ENCODE measurements at regions not wholly inside any gene's neighbourhood (a gene's known extent, or its start where the extent isn't known, plus 50 kb on each side); places are given as distances from the start of the nearest gene placed in this dataset.

GRCh38 chr10:109696462-109696861 is 226.8 kb downstream of the XPNPEP1 start:
- DNase-seq = no peak
- WGBS (ENCODE audit: insufficient coverage) = 100% methylated on average over 1 of the region's 2 CpGs
- POLR2A ChIA-PET = no interaction called here
- H3K27ac ChIP-seq (ENCODE audit: insufficient read depth in 1 of 2, low read depth in 1 of 2, low read length in 2 of 2, poor library complexity in 1 of 2, severe bottlenecking in 2 of 2) = no peak overlapping the region
- H3K36me3 ChIP-seq (ENCODE audit: control insufficient read depth in 4 of 4, insufficient read depth in 4 of 4, low read length in 3 of 4) = no peaks in the 10 kb centered on the region
- no peaks in the 10 kb centered on the region for H3K4me1 ChIP-seq (ENCODE audit: control extremely low read depth in 1 of 4, control insufficient read depth in 4 of 4, insufficient read depth in 4 of 4, low read length in 3 of 4)
- H3K4me3 ChIP-seq (ENCODE audit: control insufficient read depth in 1 of 7, extremely low read depth in 1 of 7, insufficient read depth in 4 of 7, low read depth in 2 of 7, low read length in 6 of 7) = no peak overlapping the region
- H3K27me3 ChIP-seq (replicated peaks in 2 of 5; ENCODE audit: control insufficient read depth in 4 of 5, insufficient read depth in 5 of 5, low read length in 4 of 5) = no peaks in the 10 kb centered on the region
- H3K9me3 ChIP-seq (ENCODE audit: control extremely low read depth in 1 of 5, control insufficient read depth in 4 of 5, insufficient read depth in 2 of 5, low read depth in 1 of 5, low read length in 4 of 5) = no peaks in the 10 kb centered on the region
- CTCF ChIA-PET = no interaction called here

GRCh38 chr10:109695988-109696387 is 227.3 kb downstream of the XPNPEP1 start:
- Histone ChIP-seq H3K36me3 (ENCODE audit: control insufficient read depth in 4 of 4, insufficient read depth in 4 of 4, low read length in 3 of 4) (no peaks in the 10 kb centered on the region), H3K27me3 (replicated peaks in 2 of 5; ENCODE audit: control insufficient read depth in 4 of 5, insufficient read depth in 5 of 5, low read length in 4 of 5) (no peaks in the 10 kb centered on the region), H3K9me3 (ENCODE audit: control extremely low read depth in 1 of 5, control insufficient read depth in 4 of 5, insufficient read depth in 2 of 5, low read depth in 1 of 5, low read length in 4 of 5) (no peaks in the 10 kb centered on the region), H3K4me1 (ENCODE audit: control extremely low read depth in 1 of 4, control insufficient read depth in 4 of 4, insufficient read depth in 4 of 4, low read length in 3 of 4) (no peaks in the 10 kb centered on the region), H3K4me3 (ENCODE audit: control insufficient read depth in 1 of 7, extremely low read depth in 1 of 7, insufficient read depth in 4 of 7, low read depth in 2 of 7, low read length in 6 of 7) (no peak overlapping the region), H3K27ac (ENCODE audit: insufficient read depth in 1 of 2, low read depth in 1 of 2, low read length in 2 of 2, poor library complexity in 1 of 2, severe bottlenecking in 2 of 2) (no peak overlapping the region)
- ChIA-PET CTCF (no interaction called here), POLR2A (no interaction called here)
- no peak for DNase-seq

GRCh38 chr10:109689785-109690184 is 233.5 kb downstream of the XPNPEP1 start:
- Histone ChIP-seq H3K4me3 (ENCODE audit: control insufficient read depth in 1 of 7, extremely low read depth in 1 of 7, insufficient read depth in 4 of 7, low read depth in 2 of 7, low read length in 6 of 7) (no peak overlapping the region), H3K27me3 (replicated peaks in 2 of 5; ENCODE audit: control insufficient read depth in 4 of 5, insufficient read depth in 5 of 5, low read length in 4 of 5) (no peaks in the 10 kb centered on the region), H3K4me1 (ENCODE audit: control extremely low read depth in 1 of 4, control insufficient read depth in 4 of 4, insufficient read depth in 4 of 4, low read length in 3 of 4) (no peaks in the 10 kb centered on the region), H3K27ac (ENCODE audit: insufficient read depth in 1 of 2, low read depth in 1 of 2, low read length in 2 of 2, poor library complexity in 1 of 2, severe bottlenecking in 2 of 2) (no peak overlapping the region), H3K36me3 (ENCODE audit: control insufficient read depth in 4 of 4, insufficient read depth in 4 of 4, low read length in 3 of 4) (no peaks in the 10 kb centered on the region), H3K9me3 (ENCODE audit: control extremely low read depth in 1 of 5, control insufficient read depth in 4 of 5, insufficient read depth in 2 of 5, low read depth in 1 of 5, low read length in 4 of 5) (peaks cover 0 to 3% (median 0%) of the 10 kb centered on the region in 5 experiments)
- no CpG with 5 or more reads among the region's 1 CpG for WGBS (ENCODE audit: insufficient coverage)
- ChIA-PET POLR2A (no interaction called here), CTCF (no interaction called here)
- DNase-seq = no peak

GRCh38 chr10:109679478-109679877 is 243.8 kb downstream of the XPNPEP1 start:
- no peaks in the 10 kb centered on the region for H3K36me3 ChIP-seq (ENCODE audit: control insufficient read depth in 4 of 4, insufficient read depth in 4 of 4, low read length in 3 of 4)
- H3K4me1 ChIP-seq (ENCODE audit: control extremely low read depth in 1 of 4, control insufficient read depth in 4 of 4, insufficient read depth in 4 of 4, low read length in 3 of 4) = no peaks in the 10 kb centered on the region
- ChIA-PET CTCF (no interaction called here), POLR2A (no interaction called here)
- DNase-seq = no peak
- no peak overlapping the region for H3K4me3 ChIP-seq (ENCODE audit: control insufficient read depth in 1 of 7, extremely low read depth in 1 of 7, insufficient read depth in 4 of 7, low read depth in 2 of 7, low read length in 6 of 7)
- no peak overlapping the region for H3K27ac ChIP-seq (ENCODE audit: insufficient read depth in 1 of 2, low read depth in 1 of 2, low read length in 2 of 2, poor library complexity in 1 of 2, severe bottlenecking in 2 of 2)
- H3K27me3 ChIP-seq (replicated peaks in 2 of 5; ENCODE audit: control insufficient read depth in 4 of 5, insufficient read depth in 5 of 5, low read length in 4 of 5) = no peaks in the 10 kb centered on the region
- H3K9me3 ChIP-seq (ENCODE audit: control extremely low read depth in 1 of 5, control insufficient read depth in 4 of 5, insufficient read depth in 2 of 5, low read depth in 1 of 5, low read length in 4 of 5) = no peaks in the 10 kb centered on the region

- no peak for DNase-seq
- WGBS (ENCODE audit: insufficient coverage) = no CpG with 5 or more reads among the region's 1 CpG
- H3K9me3 ChIP-seq (ENCODE audit: control extremely low read depth in 1 of 5, control insufficient read depth in 4 of 5, insufficient read depth in 2 of 5, low read depth in 1 of 5, low read length in 4 of 5) = no peaks in the 10 kb centered on the region
- no peak overlapping the region for H3K4me3 ChIP-seq (ENCODE audit: control insufficient read depth in 1 of 7, extremely low read depth in 1 of 7, insufficient read depth in 4 of 7, low read depth in 2 of 7, low read length in 6 of 7)
- no peaks in the 10 kb centered on the region for H3K27me3 ChIP-seq (replicated peaks in 2 of 5; ENCODE audit: control insufficient read depth in 4 of 5, insufficient read depth in 5 of 5, low read length in 4 of 5)
- ChIA-PET CTCF (no interaction called here), POLR2A (no interaction called here)
- no peaks in the 10 kb centered on the region for H3K4me1 ChIP-seq (ENCODE audit: control extremely low read depth in 1 of 4, control insufficient read depth in 4 of 4, insufficient read depth in 4 of 4, low read length in 3 of 4)
- no peaks in the 10 kb centered on the region for H3K36me3 ChIP-seq (ENCODE audit: control insufficient read depth in 4 of 4, insufficient read depth in 4 of 4, low read length in 3 of 4)
- no peak overlapping the region for H3K27ac ChIP-seq (ENCODE audit: insufficient read depth in 1 of 2, low read depth in 1 of 2, low read length in 2 of 2, poor library complexity in 1 of 2, severe bottlenecking in 2 of 2)
Observed at GRCh38 chr10:109678857-109679256, 244.5 kb downstream of the XPNPEP1 start.

GRCh38 chr10:109676703-109677102 is 246.6 kb downstream of the XPNPEP1 start:
- H3K36me3 ChIP-seq (ENCODE audit: control insufficient read depth in 4 of 4, insufficient read depth in 4 of 4, low read length in 3 of 4) = no peaks in the 10 kb centered on the region
- H3K9me3 ChIP-seq (ENCODE audit: control extremely low read depth in 1 of 5, control insufficient read depth in 4 of 5, insufficient read depth in 2 of 5, low read depth in 1 of 5, low read length in 4 of 5) = no peaks in the 10 kb centered on the region
- CTCF ChIA-PET = no interaction called here
- no peaks in the 10 kb centered on the region for H3K4me1 ChIP-seq (ENCODE audit: control extremely low read depth in 1 of 4, control insufficient read depth in 4 of 4, insufficient read depth in 4 of 4, low read length in 3 of 4)
- DNase-seq = no peak
- POLR2A ChIA-PET = no interaction called here
- no peak overlapping the region for H3K4me3 ChIP-seq (ENCODE audit: control insufficient read depth in 1 of 7, extremely low read depth in 1 of 7, insufficient read depth in 4 of 7, low read depth in 2 of 7, low read length in 6 of 7)
- no peak overlapping the region for H3K27ac ChIP-seq (ENCODE audit: insufficient read depth in 1 of 2, low read depth in 1 of 2, low read length in 2 of 2, poor library complexity in 1 of 2, severe bottlenecking in 2 of 2)
- H3K27me3 ChIP-seq (replicated peaks in 2 of 5; ENCODE audit: control insufficient read depth in 4 of 5, insufficient read depth in 5 of 5, low read length in 4 of 5) = no peaks in the 10 kb centered on the region

- CTCF ChIA-PET = no interaction called here
- H3K36me3 ChIP-seq (ENCODE audit: control insufficient read depth in 4 of 4, insufficient read depth in 4 of 4, low read length in 3 of 4) = no peaks in the 10 kb centered on the region
- H3K4me3 ChIP-seq (ENCODE audit: control insufficient read depth in 1 of 7, extremely low read depth in 1 of 7, insufficient read depth in 4 of 7, low read depth in 2 of 7, low read length in 6 of 7) = no peak overlapping the region
- DNase-seq = no peak
- no peaks in the 10 kb centered on the region for H3K27me3 ChIP-seq (replicated peaks in 2 of 5; ENCODE audit: control insufficient read depth in 4 of 5, insufficient read depth in 5 of 5, low read length in 4 of 5)
- no peaks in the 10 kb centered on the region for H3K4me1 ChIP-seq (ENCODE audit: control extremely low read depth in 1 of 4, control insufficient read depth in 4 of 4, insufficient read depth in 4 of 4, low read length in 3 of 4)
- POLR2A ChIA-PET = no interaction called here
- no peak overlapping the region for H3K27ac ChIP-seq (ENCODE audit: insufficient read depth in 1 of 2, low read depth in 1 of 2, low read length in 2 of 2, poor library complexity in 1 of 2, severe bottlenecking in 2 of 2)
- peaks cover 0 to 4% (median 1%) of the 10 kb centered on the region in 5 experiments for H3K9me3 ChIP-seq (ENCODE audit: control extremely low read depth in 1 of 5, control insufficient read depth in 4 of 5, insufficient read depth in 2 of 5, low read depth in 1 of 5, low read length in 4 of 5)
Observed at GRCh38 chr10:109668703-109669102, 254.6 kb downstream of the XPNPEP1 start.

- DNase-seq = no peak
- no peaks in the 10 kb centered on the region for H3K4me1 ChIP-seq (ENCODE audit: control extremely low read depth in 1 of 4, control insufficient read depth in 4 of 4, insufficient read depth in 4 of 4, low read length in 3 of 4)
- peaks cover 0 to 9% (median 5%) of the 10 kb centered on the region in 5 experiments for H3K9me3 ChIP-seq (ENCODE audit: control extremely low read depth in 1 of 5, control insufficient read depth in 4 of 5, insufficient read depth in 2 of 5, low read depth in 1 of 5, low read length in 4 of 5)
- no peaks in the 10 kb centered on the region for H3K27me3 ChIP-seq (replicated peaks in 2 of 5; ENCODE audit: control insufficient read depth in 4 of 5, insufficient read depth in 5 of 5, low read length in 4 of 5)
- ChIA-PET POLR2A (no interaction called here), CTCF (no interaction called here)
- WGBS (ENCODE audit: insufficient coverage) = 100% methylated on average over 1 of the region's 5 CpGs
- H3K27ac ChIP-seq (ENCODE audit: insufficient read depth in 1 of 2, low read depth in 1 of 2, low read length in 2 of 2, poor library complexity in 1 of 2, severe bottlenecking in 2 of 2) = no peak overlapping the region
- H3K4me3 ChIP-seq (ENCODE audit: control insufficient read depth in 1 of 7, extremely low read depth in 1 of 7, insufficient read depth in 4 of 7, low read depth in 2 of 7, low read length in 6 of 7) = no peak overlapping the region
- no peaks in the 10 kb centered on the region for H3K36me3 ChIP-seq (ENCODE audit: control insufficient read depth in 4 of 4, insufficient read depth in 4 of 4, low read length in 3 of 4)
Observed at GRCh38 chr10:109668154-109668665, 255.1 kb downstream of the XPNPEP1 start.

Data from common myeloid progenitor, CD34-positive (primary cell).